LNCAP (cell line): ENCODE measurements at regions not wholly inside any gene's neighbourhood (a gene's known extent, or its start where the extent isn't known, plus 50 kb on each side); places are given as distances from the start of the nearest gene placed in this dataset.

Experiments
- TF ChIP-seq, protein P1 (sequence below): fragments of 450-650 bp; IDR thresholded peaks from 2 replicates; pipeline ENCODE4 v1.5.1; 2017; ENCODE audit warnings: mild to moderate bottlenecking

DNA sequence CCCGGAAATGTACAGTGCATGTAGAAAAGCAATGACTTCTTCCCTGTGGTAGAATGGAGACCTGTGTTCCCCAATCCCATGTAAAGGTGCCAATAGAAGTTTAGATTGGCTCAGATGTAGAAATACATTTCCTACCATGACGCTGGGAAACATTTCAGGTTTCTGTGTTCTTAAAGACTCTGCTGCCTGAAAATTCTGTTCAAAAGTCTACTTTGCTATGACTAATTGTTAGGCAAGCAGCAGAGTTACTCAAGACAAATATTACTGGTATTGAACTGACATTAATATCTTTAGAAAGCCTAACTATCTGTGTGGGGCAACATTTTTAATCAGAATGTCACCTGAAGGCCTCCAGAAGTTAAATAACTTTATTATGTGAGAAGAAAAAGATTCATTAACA is 75.5 kb upstream of the ELL2 start:
- TF ChIP-seq, protein P1, sequence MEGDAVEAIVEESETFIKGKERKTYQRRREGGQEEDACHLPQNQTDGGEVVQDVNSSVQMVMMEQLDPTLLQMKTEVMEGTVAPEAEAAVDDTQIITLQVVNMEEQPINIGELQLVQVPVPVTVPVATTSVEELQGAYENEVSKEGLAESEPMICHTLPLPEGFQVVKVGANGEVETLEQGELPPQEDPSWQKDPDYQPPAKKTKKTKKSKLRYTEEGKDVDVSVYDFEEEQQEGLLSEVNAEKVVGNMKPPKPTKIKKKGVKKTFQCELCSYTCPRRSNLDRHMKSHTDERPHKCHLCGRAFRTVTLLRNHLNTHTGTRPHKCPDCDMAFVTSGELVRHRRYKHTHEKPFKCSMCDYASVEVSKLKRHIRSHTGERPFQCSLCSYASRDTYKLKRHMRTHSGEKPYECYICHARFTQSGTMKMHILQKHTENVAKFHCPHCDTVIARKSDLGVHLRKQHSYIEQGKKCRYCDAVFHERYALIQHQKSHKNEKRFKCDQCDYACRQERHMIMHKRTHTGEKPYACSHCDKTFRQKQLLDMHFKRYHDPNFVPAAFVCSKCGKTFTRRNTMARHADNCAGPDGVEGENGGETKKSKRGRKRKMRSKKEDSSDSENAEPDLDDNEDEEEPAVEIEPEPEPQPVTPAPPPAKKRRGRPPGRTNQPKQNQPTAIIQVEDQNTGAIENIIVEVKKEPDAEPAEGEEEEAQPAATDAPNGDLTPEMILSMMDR, result no peak

DNA sequence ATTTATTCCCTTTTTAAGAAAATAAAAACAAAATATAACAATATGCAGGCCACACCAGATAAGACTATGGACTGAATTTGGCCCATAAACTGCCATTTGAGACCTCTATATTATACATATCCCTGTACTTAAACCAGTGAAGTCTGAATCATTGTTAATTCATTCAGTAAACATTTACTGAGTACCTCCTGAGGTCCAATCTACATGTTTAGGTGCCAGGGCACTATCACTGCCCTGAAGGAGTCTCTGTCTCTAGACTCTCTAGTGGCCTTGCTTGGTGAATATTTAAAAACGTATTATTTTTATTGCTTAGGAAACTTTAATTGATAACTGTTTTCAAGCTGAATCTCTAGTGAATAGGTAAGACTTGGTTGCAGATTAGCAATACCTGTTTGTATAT is 74.7 kb upstream of the ELL2 start:
- TF ChIP-seq, protein P1, result no peak

DNA sequence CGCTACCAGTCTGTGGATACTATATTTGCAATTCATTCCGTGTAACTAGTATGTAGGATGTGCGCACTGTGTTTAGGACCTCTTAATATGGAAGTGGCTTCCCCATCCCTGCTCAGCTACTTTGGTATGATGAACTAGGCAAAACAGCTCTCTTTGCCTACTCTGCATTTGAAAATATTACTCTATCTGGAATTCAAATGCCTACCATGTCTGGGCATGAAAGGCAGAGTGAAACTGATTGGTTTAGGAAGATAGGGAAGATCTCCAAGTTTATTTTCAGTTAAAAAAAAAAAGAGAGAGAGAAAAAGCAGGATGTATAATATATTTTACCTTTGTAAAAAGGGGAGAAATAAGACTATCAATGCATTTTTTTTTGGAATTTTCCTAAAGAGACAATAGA is 74.1 kb upstream of the ELL2 start:
- TF ChIP-seq, protein P1, result no peak

DNA sequence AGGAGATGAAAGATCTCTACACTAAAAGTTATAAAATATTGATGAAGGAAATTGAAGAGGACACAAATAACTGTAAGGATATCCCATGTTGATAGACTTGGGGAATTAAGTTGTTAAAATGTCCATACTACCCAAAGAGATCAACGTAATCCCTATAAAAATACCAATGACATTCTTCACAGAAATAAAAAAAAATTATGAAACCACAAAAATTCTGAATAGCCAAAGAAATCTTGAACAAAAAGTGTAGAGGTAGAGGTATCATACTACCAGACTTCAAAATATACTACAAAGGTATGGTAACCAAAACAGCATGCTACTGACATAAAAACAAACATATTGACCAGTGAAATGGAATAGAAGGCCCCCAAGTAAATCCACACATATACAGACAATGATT is 71.5 kb upstream of the ELL2 start:
- TF ChIP-seq, protein P1, result no peak

DNA sequence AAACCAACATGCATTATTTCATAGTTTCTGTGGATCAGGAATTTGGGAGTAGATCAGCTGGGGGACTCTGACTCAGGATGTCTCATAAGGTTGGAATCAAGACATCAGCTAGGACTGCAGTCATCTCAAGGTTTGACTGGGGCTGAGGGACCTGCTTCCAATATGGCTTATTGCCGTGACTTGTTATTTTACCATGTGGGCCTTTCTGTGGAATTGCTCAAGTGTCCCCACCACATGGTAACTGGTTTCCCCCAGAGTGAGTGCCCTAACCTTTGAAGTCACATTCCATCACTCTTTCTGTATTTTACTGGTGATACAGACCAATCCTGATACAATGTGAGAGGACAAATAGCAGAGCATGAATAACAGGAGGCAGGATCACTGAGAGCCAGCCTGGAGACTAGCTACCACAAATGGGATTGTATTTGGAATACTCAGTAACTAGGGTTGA is 70.2 kb upstream of the ELL2 start:
- TF ChIP-seq, protein P1, result no peak

DNA sequence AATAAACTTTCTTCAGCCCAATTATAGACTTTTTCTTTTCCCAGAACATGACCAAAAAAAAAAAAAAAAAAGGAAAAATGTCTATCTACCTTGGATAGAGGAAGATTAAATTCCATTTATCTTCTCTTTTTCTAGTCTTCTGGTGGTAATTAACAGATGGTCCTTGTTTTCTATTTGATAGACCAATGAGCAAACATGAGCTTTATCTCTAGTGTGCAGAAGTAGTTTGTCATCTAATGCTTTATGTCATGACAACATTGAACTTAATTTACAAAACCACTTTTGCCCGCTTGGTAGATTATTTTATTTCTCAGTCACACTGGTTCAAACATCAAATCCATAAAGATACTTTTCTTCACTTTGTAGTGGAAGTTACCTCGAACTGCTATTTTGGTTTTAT is 69.5 kb upstream of the ELL2 start:
- TF ChIP-seq, protein P1, result no peak

DNA sequence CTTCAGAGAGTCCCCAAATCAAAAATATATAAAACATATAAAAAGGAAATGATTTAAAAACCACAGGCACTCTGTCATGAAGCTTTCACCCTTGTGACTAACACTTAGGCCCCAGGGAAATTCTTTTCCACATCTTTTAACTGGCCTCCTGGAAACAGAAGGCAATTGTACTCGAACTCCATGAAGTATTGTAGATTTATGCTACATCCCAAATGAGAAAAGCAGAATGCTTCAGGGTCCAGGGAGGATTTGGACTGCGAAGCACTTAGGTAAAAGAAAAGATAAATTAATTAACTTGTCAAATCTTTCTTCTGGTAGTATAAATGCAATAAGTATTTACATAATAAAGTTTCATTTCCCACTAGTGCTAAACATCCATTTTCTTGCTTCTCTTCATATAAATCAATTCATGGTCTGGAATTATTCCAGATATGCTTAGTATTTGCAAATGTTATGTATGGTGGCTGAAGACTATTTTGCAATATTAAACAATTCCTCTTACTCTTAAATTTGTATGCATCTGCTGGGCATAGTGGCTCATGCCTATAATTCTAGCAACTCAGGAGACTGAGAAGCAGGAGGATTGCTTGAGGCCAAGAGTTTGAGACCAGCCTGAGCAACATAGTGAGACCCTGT is 64.9 kb upstream of the ELL2 start:
- TF ChIP-seq, protein P1, result no peak
